SK-N-MC (cell line): ENCODE measurements at regions not wholly inside any gene's neighbourhood (a gene's known extent, or its start where the extent isn't known, plus 50 kb on each side); places are given as distances from the start of the nearest gene placed in this dataset.

Source experiments
- EZH2 ChIP-seq: fragments of 200-600 bp; sonication (generic); IDR thresholded peaks from one replicate; pipeline ENCODE4 v1.6.1; 2017; ENCODE audit warnings: antibody characterized with exemption
- POLR2AphosphoS5 ChIP-seq: IDR thresholded peaks from 2 replicates; pipeline ENCODE4 v1.6.1; 2012; ENCODE audit warnings: mild to moderate bottlenecking, low read depth, low read length, borderline replicate concordance

GRCh38 chr16:22668318-22668717, 145.6 kb upstream of the HS3ST2 start:
- TF ChIP-seq POLR2AphosphoS5 = no peak
- no peak for TF ChIP-seq EZH2
